KOPT-K1 (cell line): ENCODE measurements at regions not wholly inside any gene's neighbourhood (a gene's known extent, or its start where the extent isn't known, plus 50 kb on each side); places are given as distances from the start of the nearest gene placed in this dataset.

Experiments used
- H3K27ac ChIP-seq: fragments of 200-600 bp; sonication (generic); 2 replicates; pipeline ENCODE4 v1.5.1; 2016; ENCODE audit warnings: antibody characterized with exemption, mild to moderate bottlenecking, low read depth, low read length; ENCODE audit not compliant: poor library complexity, severe bottlenecking
- H3K36me3 ChIP-seq: fragments of 200-600 bp; sonication (generic); 2 replicates; pipeline ENCODE4 v1.5.1; 2017; ENCODE audit warnings: antibody characterized with exemption, mild to moderate bottlenecking, low read length, moderate library complexity; ENCODE audit not compliant: insufficient read depth
- H3K9me3 ChIP-seq: fragments of 200-600 bp; sonication (generic); 2 replicates; pipeline ENCODE4 v1.5.1; 2017; ENCODE audit warnings: antibody characterized with exemption, low read length, mild to moderate bottlenecking; ENCODE audit not compliant: insufficient read depth, poor library complexity, severe bottlenecking

DNA sequence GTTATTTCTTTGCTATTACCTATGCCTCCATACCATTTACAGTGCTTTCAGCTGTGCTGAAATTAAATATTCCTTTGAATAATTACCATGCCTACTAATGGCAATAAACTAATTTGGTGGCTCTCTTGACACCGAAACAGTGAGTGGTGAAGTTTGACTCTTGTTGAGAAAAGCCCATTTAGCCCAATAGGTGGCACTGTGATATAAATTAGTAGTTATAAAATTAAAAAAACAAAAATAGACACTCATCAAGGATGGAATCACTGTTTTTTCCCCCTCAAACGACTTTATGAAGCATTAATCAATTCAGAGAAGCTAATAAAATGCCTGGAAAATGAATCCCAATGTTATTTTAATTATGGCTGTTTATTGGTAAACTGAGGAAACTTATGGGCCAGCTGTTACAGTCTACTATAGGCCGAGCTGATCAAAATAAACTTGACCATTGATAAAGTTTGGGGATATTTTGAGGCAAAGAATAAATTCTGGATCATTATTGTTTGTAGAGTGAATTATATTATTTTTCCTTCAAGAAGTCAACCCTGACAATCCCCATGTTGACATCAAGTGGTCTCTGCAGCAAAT lies 339.6 kb downstream of the TRIB2 start:
- H3K27ac ChIP-seq: no peak overlapping the region
- no peaks in the 10 kb centered on the region for H3K36me3 ChIP-seq
- H3K9me3 ChIP-seq: no peaks in the 10 kb centered on the region

DNA sequence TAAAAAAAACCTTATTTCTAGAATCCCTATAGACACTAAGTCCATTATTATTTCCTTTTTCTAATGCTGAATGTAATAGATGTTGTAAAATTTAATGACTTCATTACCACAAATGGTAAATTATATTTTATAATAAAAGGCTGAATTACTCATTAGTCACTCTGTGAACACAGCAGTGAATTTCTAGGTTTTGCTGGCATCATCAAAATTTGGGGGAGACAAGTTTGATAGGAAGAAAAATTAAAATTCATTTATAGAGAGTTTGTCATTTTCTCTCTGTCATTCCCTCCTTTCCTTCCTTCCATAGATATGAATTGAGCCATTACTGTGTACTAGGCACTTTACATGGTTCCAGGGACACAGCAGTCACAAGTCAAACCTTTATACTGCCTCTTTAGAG lies 340.9 kb downstream of the TRIB2 start:
- H3K27ac ChIP-seq: no peak overlapping the region
- no peaks in the 10 kb centered on the region for H3K36me3 ChIP-seq
- no peaks in the 10 kb centered on the region for H3K9me3 ChIP-seq

DNA sequence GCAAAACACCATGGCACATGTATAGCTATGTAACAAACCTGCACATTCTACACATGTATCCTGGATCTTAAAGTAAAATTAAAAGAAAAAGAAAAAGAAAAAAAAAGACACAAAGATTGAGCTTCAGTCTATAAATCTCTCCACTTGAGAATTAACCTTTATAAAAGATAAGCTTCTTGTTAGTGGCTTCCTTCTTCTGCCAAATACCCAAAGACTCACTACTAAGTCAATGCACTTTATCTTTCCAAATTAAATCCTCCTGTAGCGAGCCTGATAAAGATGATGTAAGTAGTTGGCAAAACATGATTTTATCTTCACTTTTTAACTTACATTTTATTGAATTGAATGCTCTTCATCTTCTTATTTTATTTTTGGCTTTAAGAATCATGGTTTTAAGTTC lies 349.9 kb downstream of the TRIB2 start:
- H3K9me3 ChIP-seq: no peaks in the 10 kb centered on the region
- no peak overlapping the region for H3K27ac ChIP-seq

DNA sequence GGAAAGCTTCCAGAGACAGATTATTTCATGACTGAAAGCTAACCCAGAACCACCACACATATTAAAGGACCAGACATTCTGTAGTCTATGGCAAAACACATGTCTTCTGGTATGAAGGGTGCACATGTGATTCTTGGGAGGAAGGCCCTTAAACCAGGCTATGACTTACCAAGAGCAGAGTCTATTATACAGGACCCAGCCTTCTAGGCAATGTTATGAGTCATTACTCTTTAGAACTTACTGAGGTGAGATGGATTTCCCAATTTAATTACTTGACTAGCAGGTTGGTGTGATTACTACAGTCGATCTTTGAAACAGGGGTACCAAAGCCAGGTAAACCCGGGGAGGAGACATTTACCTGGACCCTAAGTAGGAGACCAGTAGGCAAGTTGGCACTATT lies 350.8 kb downstream of the TRIB2 start:
- Histone ChIP-seq H3K27ac (no peak overlapping the region), H3K36me3 (no peaks in the 10 kb centered on the region), H3K9me3 (no peaks in the 10 kb centered on the region)

More for the DNA sequence above, 349.9 kb downstream of the TRIB2 start:
- H3K36me3 ChIP-seq: no peaks in the 10 kb centered on the region

DNA sequence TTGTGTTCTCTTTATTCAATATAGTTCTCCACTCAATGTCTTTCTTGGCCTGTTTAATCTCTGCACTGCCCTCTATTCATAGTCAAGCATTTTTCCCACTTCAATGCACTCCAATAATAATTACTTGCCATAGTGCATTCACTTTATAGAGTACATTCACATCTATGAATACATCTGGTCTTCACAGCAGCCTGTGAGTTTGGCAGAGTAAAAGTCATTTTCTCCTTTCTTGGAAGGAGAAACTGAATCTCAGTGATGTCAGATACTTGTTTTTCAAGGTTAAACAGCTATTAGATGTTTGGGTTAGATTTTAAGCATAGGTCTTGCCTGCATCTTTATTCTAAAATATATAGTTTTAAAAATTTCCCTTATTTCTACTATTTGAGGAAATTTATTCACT lies 373.2 kb downstream of the TRIB2 start:
- Histone ChIP-seq H3K9me3 (no peaks in the 10 kb centered on the region), H3K27ac (no peak overlapping the region), H3K36me3 (no peaks in the 10 kb centered on the region)

DNA sequence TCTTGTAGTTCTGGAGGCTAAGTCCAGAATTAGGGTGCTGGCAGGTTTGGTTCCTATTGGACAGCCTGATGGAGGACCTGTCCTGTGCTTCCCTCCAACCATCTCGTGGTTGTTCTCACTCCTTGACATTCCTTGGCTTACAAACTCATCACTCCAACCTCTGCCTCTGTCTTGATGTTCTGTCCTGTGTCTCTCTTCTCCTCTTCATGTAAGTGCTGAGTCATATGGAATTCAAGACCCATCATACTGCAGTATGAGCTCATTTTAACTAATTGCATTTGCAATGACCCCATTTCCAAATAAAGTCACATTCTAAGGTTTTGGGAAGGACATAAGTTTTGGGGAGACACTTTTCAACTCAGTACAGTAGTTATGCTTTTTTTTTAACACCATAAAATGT lies 374.7 kb downstream of the TRIB2 start:
- Histone ChIP-seq H3K36me3 (no peaks in the 10 kb centered on the region), H3K9me3 (no peaks in the 10 kb centered on the region), H3K27ac (no peak overlapping the region)

DNA sequence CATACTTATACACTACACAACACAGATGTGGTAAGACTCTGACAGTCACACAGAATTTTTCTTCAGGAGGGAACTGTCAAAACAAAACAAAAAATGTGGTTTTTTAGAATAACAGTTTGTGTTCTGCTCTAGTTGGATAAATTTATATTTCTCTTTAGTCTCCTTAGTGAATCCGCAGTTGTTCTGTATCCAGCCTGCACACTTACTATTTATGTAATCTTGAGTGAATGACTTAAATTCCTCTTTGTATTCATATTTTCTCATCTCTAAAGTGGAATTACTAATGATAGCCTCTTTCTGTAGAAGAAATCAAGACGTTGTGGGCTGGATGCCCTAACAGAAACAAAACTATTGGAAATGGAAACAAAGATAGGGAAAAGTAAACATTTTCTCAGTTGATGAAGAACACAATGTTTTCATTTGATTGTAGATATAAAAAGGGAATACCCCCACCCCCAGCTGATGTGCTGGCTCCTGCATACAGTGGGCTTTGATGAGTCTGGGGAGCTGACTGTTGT lies 375.2 kb downstream of the TRIB2 start:
- Histone ChIP-seq H3K9me3 (no peaks in the 10 kb centered on the region), H3K36me3 (no peaks in the 10 kb centered on the region), H3K27ac (no peak overlapping the region)

DNA sequence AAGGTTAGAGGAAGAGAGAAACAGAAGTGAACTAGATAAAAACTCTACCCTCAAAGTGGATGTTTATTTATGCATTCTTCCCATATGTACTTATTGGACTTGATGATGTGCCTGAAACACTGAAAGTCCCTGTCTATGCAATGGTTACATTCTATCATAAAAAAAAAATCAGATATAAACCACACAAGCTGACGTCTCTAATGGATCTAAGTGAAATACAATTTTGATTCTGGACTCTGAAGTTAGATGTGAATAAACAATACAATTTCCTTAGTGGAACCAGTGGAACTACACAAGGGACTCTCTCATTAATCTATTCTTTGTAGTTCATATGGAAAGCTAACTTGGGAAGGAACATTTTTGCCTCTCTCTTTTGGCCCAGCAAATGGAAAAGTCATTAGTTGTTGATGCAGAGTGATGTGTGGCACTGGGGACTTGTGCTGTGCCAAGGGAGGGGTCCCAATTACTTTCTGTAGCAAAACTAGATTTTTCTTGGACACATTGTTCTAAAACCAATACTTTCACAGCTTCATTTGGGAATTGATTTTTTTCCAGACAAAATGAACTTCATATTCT lies 376.8 kb downstream of the TRIB2 start:
- no peaks in the 10 kb centered on the region for H3K36me3 ChIP-seq
- no peak overlapping the region for H3K27ac ChIP-seq
- peaks cover under 1% of the 10 kb centered on the region for H3K9me3 ChIP-seq

DNA sequence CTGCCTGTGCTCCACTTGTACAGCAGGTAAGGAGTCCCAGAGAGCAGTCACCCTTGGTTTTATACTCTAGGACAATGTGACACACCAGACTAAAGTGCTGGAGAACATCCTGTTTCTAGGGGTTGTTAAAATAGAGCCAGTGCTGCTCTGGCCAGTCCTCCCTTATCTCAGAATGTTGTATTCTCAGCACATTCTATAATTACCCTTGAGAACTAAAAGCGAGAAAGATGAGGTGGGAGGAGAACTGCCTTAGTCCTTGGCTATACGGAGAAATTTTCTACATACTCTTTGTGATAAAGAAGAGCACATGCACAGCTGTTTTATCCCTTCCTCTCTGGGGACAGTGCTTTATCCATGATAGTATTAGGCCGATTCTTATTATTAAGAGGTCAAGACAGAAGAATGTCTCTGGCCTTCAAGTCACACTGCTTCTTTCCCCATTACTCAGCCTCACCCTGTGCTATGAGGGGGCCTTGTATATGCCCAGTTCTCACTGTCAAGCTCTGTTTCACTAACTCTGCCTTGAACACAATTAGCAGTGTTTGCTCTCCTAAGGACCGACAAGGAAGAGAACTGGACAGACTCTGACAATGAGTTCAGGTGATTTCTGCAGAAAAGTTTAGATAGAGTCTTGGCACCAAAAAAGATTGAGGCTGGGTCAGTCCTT lies 385.8 kb downstream of the TRIB2 start:
- Histone ChIP-seq H3K36me3 (no peaks in the 10 kb centered on the region), H3K9me3 (peaks cover 8% of the 10 kb centered on the region), H3K27ac (no peak overlapping the region)

DNA sequence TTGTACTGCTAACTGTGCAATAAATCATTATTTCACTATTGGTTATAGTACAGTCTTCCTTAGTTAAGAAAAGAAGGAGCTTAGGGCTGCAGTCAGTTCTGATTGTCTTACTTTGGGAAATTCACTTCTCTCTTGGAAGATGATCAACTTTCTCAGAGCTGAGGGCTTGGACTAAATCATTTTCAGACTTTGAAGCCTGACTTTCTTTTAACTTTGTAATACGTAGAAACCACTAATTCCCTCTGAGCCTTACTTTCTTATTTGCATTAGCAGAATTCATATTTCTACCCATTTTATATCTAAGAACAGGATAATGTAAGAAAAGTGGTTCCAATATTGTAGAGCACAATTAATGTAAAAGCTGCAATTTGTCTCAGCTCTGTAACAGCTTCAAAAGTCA lies 386.4 kb downstream of the TRIB2 start:
- no peaks in the 10 kb centered on the region for H3K36me3 ChIP-seq
- H3K27ac ChIP-seq: no peak overlapping the region
- peaks cover 8% of the 10 kb centered on the region for H3K9me3 ChIP-seq

DNA sequence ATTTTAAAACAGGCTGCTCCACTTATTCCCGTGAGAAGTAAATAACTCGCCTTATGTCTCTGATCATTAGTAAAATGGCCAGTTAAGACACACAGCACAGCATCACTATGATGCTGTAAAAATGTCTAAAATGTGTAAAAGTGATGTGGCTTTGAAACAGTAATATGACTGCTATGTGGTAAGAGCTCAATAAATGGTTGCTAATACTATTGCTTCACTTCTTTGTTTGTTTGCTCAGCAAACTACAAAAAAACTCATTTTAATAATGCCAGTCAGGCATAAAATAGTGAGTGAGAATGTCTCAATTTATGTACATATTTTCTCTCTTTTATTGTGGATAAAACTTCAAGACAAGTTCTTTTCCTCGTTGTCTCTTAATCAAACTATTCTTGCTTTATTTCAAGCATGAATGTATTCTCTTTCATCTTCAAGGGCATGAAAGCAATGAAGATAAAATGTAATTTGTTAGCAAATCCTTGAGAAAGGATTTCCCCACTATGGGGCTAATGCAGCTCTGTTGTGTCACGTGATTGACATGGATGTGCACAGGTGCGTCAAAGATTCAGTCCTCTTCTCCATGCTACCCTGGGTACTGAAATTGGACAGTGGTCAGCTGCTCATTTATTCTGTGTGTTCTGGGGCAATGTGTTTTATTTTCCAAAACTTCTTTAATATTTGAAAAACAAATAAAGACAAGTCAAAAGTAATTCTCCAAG lies 387.2 kb downstream of the TRIB2 start:
- no peaks in the 10 kb centered on the region for H3K36me3 ChIP-seq
- peaks cover 3% of the 10 kb centered on the region for H3K9me3 ChIP-seq
- H3K27ac ChIP-seq: no peak overlapping the region

DNA sequence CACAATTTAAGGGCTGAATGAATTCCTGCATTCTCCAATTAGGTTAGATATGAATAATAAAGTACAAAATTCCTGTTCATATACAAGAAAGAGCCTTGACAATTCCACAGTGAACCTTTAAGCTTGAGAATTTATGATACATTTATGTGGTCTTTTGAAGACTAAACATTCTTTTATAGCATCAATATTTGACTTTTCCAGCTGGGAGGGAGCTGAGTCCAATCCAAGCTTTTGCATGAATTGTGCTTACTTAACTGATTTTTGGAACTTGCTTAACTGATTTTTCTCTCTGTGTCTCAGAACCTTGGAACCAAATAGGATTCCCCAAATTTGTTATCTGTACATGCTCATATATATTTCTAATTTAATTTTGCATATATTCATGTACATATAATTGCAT lies 388.0 kb downstream of the TRIB2 start:
- H3K27ac ChIP-seq: no peak overlapping the region
- H3K36me3 ChIP-seq: no peaks in the 10 kb centered on the region
- no peaks in the 10 kb centered on the region for H3K9me3 ChIP-seq

DNA sequence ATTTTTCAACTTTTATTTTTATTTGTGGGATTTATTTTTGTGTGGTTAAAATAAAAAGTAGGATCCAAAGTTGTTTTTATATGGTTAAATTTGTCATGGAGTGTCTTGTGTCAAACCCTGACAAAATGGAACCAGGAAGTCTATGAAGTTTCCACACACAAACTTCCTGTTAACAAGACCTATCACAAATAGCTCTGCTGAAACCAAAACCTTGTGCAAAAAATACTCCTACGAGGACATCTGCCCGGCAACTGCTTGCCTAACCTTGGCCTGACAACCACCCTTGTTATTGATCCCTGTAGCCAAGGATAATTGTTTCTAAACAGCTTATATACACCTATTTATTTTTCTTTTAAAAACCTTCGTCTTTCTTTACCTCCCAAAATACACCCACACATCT lies 389.6 kb downstream of the TRIB2 start:
- Histone ChIP-seq H3K27ac (no peak overlapping the region), H3K9me3 (no peaks in the 10 kb centered on the region), H3K36me3 (no peaks in the 10 kb centered on the region)

DNA sequence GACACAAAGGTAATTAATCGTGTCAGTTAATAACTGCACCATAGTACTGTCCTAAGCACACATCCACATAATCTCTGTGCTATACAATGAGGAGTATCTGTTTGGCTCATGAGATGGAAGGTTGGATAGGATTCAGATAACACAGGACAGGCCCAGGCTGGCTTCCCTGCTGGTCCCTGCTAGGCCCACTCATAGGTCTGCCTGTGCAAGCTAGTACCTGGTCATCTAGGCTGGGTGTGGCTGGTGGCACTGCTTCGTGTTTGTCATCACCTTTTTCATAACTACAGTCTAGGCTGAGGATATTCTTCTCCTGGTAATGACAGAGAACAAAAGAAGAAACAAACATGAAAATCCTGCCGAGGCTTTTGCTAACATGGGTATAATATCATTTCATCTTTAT lies 392.8 kb downstream of the TRIB2 start:
- no peaks in the 10 kb centered on the region for H3K36me3 ChIP-seq

DNA sequence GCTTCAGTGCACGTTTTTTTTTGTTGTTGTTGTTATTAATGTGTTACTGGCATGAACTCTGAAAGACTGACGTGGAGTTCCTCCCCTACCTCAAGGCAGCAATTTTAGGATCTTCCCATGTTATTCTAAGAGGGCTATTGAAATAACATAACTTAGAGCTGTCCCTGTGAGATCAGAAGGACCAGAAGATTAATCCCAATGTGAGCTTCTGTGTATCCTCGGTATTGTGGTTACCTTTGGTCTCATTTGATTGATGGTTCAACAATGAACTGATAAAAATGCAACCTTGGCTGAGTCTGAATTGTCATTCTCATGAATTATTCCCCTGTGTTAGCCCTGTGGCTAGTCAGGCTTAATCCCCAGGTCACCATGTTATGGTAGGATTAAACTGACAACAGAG lies 394.1 kb downstream of the TRIB2 start:
- H3K36me3 ChIP-seq: no peaks in the 10 kb centered on the region
- no peaks in the 10 kb centered on the region for H3K9me3 ChIP-seq
- no peak overlapping the region for H3K27ac ChIP-seq

More for the DNA sequence above, 392.8 kb downstream of the TRIB2 start:
- H3K9me3 ChIP-seq: no peaks in the 10 kb centered on the region
- H3K27ac ChIP-seq: no peak overlapping the region
